MV-4-11 (cell line): ENCODE measurements at regions not wholly inside any gene's neighbourhood (a gene's known extent, or its start where the extent isn't known, plus 50 kb on each side); places are given as distances from the start of the nearest gene placed in this dataset.

Source experiments
- DNase-seq: peaks from one replicate; lab custom pipeline; 2025; lab: John Stamatoyannopoulos, UW

DNA sequence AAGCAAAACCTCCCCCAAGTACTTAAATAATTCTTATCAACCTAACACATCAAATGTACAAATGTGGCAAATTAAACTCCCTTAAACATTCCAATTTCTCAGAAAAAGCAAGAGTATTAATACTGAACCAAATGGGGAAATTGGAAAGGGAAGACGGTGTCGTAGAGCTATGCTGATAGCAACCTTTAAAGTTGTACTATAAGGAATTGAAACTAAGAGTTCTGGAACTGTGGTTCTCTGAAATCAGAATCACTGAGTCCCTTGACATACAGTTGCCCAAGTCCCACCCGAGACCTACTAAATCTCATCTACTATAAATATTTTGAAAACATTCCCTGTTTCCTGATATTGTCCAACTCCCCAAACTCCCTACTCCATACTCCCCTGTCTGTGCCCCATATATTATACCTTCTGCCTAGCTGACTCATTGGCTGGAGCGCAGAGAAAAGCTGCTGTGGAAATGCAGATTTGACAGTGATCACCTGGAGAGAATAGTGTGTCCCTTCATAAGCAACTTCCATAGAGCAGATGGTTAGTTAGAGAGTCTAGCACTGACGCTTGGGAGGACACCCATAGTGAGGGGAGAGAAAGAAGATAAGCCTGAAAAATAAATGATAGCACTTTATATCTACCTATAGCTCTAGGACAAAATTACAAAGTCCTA, 51.4 kb upstream of the ITM2B start:
- DNase-seq: peak; percentile 79

DNA sequence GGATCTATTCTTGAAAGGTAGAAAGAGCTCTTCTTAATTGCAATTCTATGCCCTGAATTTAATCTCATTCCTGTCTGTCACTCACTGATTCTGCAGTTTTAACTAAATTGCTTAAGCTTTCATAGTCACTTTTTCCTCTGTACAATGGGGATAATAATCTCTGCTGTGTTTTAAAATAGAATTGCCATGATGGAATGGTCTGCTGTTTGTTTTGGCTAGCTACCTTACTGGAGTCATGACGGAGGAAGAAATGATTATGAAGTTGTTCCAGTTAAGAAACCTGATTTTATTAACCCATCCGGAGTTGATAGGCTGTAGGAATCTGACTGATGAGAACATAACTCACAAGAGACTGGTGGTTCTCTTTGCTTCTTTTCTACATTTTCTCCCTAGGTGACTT, 54.9 kb upstream of the ITM2B start:
- DNase-seq: no peak

DNA sequence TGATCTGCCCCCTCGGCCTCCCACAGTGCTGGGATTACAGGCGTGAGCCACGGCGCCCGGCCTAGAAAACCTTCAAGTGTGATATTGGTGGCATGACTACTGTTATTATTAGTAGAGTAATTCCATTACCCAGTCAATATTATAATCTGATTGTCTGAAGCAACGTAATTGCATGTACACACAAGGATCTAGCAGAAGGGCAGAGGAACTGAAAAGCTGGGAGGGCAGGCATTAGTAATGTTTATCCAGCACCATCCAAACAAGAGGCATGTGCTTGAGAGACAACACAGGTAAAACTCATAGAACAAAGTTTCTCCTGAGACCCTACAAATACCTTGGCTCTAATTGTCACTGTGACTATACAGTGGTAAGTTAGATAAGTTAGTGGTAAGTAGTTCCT, 56.2 kb upstream of the ITM2B start:
- no peak for DNase-seq

DNA sequence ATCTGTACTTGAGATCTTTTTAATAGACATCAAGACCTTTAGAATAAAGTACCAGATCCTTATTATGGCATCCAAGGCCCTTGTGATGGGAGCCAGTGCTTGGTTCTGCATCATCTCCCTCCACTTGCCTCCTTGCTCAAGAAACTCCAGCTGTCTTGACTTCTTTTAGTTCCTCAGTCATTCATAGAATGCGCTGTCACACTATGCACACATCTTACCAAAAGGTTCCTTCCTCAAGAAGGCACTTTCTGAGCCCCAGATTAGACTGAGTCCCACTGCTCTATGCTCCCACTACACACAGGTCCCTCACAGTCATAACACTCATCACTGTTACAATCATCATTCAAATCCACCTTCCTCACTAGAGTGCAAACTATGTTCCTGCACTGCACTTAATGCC, 57.8 kb upstream of the ITM2B start:
- no peak for DNase-seq

- no peak for DNase-seq
Observed at GRCh38 chr13:48167866-48168265, 65.1 kb upstream of the ITM2B start.

DNA sequence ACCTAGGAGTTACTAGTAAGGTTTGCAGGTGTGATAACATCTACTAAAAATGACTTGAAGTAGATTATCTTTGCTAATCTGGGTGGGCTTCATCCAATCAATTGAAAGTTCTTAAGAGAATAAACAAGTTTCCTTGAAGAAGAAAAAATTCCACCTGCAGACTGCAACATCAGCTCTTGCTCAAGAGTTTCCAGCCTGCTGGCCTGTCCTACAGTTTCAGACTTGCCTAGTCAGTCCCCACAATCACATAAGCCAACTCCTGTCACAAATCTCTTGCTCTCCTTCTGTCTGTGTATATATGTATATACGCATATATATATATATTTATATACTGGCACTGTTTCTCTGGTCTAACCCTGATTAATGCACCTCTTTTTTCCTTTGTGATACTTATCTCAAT, 67.3 kb upstream of the ITM2B start:
- no peak for DNase-seq

- DNase-seq: no peak
Observed at GRCh38 chr13:48165063-48165462, 67.9 kb upstream of the ITM2B start.

- DNase-seq: no peak
Observed at GRCh38 chr13:48163061-48163460, 68.2 kb upstream of the MED4 start.

- no peak for DNase-seq
Observed at GRCh38 chr13:48162217-48162616, 67.3 kb upstream of the MED4 start.

DNA sequence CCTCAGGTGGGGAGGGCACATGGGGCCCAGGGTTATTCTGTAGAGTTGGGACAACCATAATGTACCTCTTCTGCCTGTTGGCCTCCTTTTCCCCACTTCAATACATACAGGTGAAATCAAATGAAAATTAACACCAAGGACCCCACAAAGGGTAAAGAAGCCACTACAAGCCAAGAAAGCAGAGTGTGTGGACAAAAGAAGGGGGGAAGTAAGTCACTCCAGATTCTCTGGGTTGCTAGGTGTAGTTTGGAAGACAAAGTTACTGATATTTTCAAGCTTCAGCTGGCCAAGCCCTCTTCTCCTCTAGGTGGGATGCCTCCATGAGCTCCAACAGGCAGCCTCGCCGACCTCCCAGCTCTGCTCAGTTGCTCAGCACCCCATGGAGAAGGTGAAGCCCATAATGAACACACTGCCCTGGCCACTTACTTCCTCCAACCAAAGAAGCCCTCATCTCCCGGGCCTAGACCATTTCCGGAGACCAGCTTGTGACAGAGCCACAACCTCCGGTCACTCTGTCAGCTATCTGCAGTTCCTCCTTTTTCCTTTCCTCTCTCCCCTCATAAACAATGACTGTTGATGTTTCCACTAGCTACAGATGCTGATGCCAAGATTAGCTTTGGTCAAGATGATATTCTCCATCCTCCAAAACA, 66.8 kb upstream of the MED4 start:
- peak; percentile 83 for DNase-seq

DNA sequence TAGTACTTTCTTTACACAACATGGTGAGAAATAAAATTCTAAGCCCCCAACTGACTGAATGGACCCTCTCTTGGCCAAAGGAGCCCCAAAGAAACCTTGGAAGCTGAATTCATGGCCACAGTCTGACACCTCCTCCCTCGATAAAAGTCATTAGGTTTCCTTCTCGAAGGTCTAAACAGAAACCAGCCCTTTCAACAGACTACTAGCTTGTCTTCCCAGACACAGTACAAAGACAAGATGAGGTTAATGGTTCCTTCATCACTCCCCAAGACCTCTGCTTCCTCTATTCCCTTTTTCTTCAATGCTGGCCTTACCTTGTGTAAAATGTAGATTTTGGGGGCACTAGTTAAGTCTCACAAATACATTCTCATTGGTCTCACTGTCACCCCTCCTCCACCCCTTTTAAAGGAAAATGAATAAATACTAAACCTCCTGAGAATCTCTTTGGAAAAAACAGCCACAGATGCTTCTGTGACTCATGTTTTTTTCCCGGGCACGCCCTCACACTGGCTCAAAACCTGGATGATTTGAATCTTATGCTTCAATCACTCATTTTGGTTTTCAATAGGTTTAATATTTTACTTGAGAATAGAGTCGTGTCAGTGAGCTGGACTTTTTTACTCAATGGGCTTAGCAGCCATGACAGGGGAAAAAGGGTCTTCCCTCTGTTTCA, 65.8 kb upstream of the MED4 start:
- DNase-seq: no peak

- no peak for DNase-seq
Observed at GRCh38 chr13:48159826-48160225, 64.9 kb upstream of the MED4 start.

DNA sequence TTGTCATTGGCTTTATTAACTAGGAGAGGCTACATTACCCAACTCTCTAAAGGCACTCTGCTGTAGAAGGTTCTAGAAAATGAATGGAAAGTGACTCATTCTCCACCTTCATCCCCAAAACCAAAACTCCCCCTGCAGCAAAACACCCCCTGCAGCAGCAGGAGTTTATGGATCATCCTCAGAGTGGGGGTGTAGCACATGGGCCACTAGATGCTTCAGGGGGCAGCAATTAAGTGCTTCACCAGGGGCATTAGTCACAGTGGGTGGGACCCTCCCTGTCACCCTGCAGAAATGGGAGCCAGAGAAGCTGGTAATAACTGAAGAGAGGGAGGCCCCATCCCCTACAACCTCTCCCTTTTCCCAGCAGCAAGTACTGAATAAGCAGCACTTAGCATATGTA, 64.5 kb upstream of the MED4 start:
- no peak for DNase-seq

GRCh38 chr13:48158915-48159314, 64.0 kb upstream of the MED4 start:
- DNase-seq: peak; percentile 25

DNA sequence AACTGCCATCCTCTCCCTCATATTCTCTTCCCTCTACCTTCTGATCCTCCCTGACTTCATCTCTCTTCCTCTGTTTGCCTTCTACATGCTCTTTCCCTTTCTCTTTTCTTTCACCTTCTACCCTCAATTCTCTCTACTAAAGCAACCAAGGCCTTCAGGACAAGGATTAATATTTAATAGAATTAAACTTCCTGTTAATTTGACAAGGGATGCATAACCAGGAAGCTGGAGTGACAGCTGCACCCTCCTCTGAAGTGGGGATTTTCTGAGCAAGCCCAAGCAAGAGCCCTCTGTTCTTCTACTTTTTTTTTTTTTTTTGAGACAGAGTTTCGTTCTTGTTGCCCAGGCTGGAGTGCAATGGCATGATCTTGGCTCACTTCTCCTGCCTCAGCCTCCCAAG, 63.4 kb upstream of the MED4 start:
- DNase-seq: no peak

- DNase-seq: no peak
Observed at GRCh38 chr13:48156466-48156865, 61.6 kb upstream of the MED4 start.

- peak; percentile 73 for DNase-seq
Observed at GRCh38 chr13:48155848-48156247, 60.9 kb upstream of the MED4 start.

- DNase-seq: no peak
Observed at GRCh38 chr13:48154671-48155070, 59.8 kb upstream of the MED4 start.

- no peak for DNase-seq
Observed at GRCh38 chr13:48153186-48153585, 58.3 kb upstream of the MED4 start.

DNA sequence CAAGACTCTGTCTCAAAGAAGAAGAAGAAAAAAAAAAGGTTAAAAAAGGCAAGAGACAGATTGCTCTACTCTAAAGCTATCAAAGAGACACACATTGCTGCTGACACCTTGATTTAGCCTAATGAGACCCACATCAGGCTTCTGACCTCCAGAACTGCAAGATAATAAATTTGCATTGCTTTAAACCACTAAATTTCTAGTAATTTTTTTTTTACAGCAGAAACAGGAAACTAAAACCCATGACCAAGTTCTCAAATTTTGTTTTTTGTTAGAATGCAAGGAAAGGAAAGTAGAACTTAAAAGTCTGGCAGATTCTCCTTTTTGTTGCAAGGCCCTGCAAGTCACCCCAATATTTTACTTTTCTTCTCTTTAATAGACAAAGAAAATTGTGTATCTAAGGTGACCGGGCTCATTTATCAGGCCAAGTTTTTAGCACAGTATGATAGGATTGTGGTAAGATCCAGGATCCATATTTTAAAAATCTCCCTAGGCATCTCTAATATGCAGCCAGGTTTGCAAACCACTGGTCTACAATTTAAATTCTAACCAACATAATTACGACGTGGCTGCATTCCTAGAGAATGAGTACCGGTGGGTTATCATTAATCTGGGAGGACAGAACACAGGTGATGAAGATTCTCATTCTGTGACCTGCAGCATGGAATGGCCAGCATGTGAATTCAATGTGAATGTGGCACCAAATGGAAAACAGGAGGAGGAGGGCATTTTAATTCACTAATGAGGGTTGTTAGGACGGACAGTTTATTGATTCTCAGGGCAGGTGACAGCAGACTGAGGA, 56.7 kb upstream of the MED4 start:
- DNase-seq: peak; percentile 9

DNA sequence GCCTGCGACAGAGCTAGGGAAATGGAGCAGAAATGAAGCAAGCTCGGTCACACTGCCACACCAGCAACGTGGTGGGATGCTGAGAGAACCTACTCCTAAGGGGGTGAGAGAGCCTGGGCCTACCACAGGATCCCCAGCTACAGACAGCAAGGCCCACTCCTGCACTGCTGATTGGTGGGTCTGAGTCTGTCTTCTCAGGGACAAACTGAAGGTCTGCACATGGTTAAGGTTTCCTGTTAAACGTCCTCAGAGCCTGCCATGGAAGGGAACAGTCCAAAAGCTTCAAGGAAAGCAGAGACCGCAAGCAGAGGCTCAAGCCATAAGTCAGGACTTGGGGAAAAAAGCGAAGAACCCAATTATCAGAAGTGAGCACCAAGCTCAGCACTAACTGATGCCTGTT, 53.5 kb upstream of the MED4 start:
- DNase-seq: no peak

GRCh38 chr13:48146636-48147035, 51.7 kb upstream of the MED4 start:
- DNase-seq: no peak

DNA sequence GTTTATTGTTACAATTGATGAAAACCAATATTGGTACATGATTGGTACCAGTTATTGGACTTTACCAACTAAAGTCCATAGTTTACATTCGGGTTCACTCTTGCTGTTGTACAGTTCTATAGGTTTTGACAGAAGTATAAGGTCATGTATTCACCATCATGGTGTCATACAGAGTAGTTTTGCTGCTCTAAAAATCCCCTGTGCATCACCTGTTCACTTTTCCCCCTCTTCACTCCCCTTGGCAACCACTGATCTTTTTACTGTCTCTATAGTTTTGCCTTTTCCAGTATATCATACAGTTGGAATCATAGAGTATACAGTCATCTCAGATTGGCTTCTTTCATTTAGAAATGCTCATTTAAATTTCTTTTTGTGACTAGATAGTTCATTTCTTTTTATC, 51.2 kb upstream of the MED4 start:
- no peak for DNase-seq
